K562 (cell line): ENCODE measurements at regions not wholly inside any gene's neighbourhood (a gene's known extent, or its start where the extent isn't known, plus 50 kb on each side); places are given as distances from the start of the nearest gene placed in this dataset.

Source experiments
- E2F3 ChIP-seq: fragments of 250-450 bp; sonication (Bioruptor Pico); IDR thresholded peaks from 2 replicates; pipeline ENCODE4 v1.4.0; 2020; ENCODE audit warnings: mild to moderate bottlenecking
- EZH2 ChIP-seq: IDR thresholded peaks from 2 replicates; pipeline ENCODE4 v1.6.1; 2012; ENCODE audit warnings: low read depth, mild to moderate bottlenecking, inconsistent platforms, low read length, borderline replicate concordance
- GATAD2B ChIP-seq: fragments of 450-650 bp; IDR thresholded peaks from 2 replicates; pipeline ENCODE4 v1.6.1; 2017; ENCODE audit warnings: mild to moderate bottlenecking, borderline replicate concordance
- L3MBTL2 ChIP-seq: fragments of 450-650 bp; IDR thresholded peaks from 2 replicates; pipeline ENCODE4 v1.6.1; 2016; ENCODE audit warnings: mild to moderate bottlenecking, moderate library complexity
- NR2C2 ChIP-seq, 2 experiments: fragments of 200-800 bp in 1 of 2; sonication (Bioruptor generic) in 1 of 2; sonication (generic) in 1 of 2; formaldehyde crosslinking in 1 of 2; IDR thresholded peaks; 2 replicates each; pipeline versions ENCODE4 v1.6.1 to v1.8.0; 2016 to 2022; ENCODE audit warnings: mild to moderate bottlenecking in 1 of 2, missing compliant biosample characterization in 1 of 2, missing genetic modification characterization in 1 of 2, missing genetic modification reagents in 1 of 2
- RB1 ChIP-seq: fragments of 450-650 bp; IDR thresholded peaks from 2 replicates; pipeline ENCODE4 v1.6.1; 2017; ENCODE audit warnings: low read depth, mild to moderate bottlenecking
- SREBF2 ChIP-seq: sonication (generic); formaldehyde crosslinking; IDR thresholded peaks from 2 replicates; pipeline ENCODE4 v1.4.0; 2020; ENCODE audit warnings: mild to moderate bottlenecking, missing genetic modification reagents
- TFAM ChIP-seq: fragments of 250-450 bp; sonication (Bioruptor Pico); conservative IDR thresholded peaks from 2 replicates; pipeline ENCODE4 v1.5.0; 2021; ENCODE audit warnings: mild to moderate bottlenecking, moderate library complexity
- ZEB2 ChIP-seq: fragments of 450-650 bp; IDR thresholded peaks from 2 replicates; pipeline ENCODE4 v1.6.1; 2016
- ZFX ChIP-seq: sonication (generic); formaldehyde crosslinking; IDR thresholded peaks from 2 replicates; pipeline ENCODE4 v1.8.0; 2022; ENCODE audit warnings: mild to moderate bottlenecking, missing genetic modification reagents, moderate library complexity
- ZNF175 ChIP-seq: fragments of 200-800 bp; sonication (Bioruptor generic); IDR thresholded peaks from 2 replicates; pipeline ENCODE4 v1.6.1; 2016; ENCODE audit warnings: low read depth, mild to moderate bottlenecking, missing genetic modification characterization, missing compliant biosample characterization
- ZNF778 ChIP-seq: fragments of 450-650 bp; formaldehyde crosslinking; IDR thresholded peaks from 2 replicates; pipeline ENCODE4 v1.4.0; 2020; ENCODE audit warnings: mild to moderate bottlenecking, moderate library complexity
- TF ChIP-seq, protein P1 (sequence below): fragments of 450-650 bp; IDR thresholded peaks from 2 replicates; pipeline ENCODE4 v1.6.1; 2016; ENCODE audit warnings: mild to moderate bottlenecking, moderate library complexity
- TF ChIP-seq, protein P2 (sequence below): fragments of 450-650 bp; IDR thresholded peaks from 2 replicates; pipeline ENCODE4 v1.6.1; 2018; ENCODE audit warnings: mild to moderate bottlenecking, low read depth; ENCODE audit not compliant: partially characterized antibody
- TF ChIP-seq, protein P3 (sequence below), 2 experiments: fragments of 450-650 bp; conservative IDR thresholded peaks; 2 replicates each; pipeline ENCODE4 v1.6.1; 2017; ENCODE audit warnings: mild to moderate bottlenecking in 2 of 2, moderate library complexity in 2 of 2

GRCh38 chr5:135203019-135203418 is 169.0 kb upstream of the PITX1 start (continued):
- TF ChIP-seq, protein P1, sequence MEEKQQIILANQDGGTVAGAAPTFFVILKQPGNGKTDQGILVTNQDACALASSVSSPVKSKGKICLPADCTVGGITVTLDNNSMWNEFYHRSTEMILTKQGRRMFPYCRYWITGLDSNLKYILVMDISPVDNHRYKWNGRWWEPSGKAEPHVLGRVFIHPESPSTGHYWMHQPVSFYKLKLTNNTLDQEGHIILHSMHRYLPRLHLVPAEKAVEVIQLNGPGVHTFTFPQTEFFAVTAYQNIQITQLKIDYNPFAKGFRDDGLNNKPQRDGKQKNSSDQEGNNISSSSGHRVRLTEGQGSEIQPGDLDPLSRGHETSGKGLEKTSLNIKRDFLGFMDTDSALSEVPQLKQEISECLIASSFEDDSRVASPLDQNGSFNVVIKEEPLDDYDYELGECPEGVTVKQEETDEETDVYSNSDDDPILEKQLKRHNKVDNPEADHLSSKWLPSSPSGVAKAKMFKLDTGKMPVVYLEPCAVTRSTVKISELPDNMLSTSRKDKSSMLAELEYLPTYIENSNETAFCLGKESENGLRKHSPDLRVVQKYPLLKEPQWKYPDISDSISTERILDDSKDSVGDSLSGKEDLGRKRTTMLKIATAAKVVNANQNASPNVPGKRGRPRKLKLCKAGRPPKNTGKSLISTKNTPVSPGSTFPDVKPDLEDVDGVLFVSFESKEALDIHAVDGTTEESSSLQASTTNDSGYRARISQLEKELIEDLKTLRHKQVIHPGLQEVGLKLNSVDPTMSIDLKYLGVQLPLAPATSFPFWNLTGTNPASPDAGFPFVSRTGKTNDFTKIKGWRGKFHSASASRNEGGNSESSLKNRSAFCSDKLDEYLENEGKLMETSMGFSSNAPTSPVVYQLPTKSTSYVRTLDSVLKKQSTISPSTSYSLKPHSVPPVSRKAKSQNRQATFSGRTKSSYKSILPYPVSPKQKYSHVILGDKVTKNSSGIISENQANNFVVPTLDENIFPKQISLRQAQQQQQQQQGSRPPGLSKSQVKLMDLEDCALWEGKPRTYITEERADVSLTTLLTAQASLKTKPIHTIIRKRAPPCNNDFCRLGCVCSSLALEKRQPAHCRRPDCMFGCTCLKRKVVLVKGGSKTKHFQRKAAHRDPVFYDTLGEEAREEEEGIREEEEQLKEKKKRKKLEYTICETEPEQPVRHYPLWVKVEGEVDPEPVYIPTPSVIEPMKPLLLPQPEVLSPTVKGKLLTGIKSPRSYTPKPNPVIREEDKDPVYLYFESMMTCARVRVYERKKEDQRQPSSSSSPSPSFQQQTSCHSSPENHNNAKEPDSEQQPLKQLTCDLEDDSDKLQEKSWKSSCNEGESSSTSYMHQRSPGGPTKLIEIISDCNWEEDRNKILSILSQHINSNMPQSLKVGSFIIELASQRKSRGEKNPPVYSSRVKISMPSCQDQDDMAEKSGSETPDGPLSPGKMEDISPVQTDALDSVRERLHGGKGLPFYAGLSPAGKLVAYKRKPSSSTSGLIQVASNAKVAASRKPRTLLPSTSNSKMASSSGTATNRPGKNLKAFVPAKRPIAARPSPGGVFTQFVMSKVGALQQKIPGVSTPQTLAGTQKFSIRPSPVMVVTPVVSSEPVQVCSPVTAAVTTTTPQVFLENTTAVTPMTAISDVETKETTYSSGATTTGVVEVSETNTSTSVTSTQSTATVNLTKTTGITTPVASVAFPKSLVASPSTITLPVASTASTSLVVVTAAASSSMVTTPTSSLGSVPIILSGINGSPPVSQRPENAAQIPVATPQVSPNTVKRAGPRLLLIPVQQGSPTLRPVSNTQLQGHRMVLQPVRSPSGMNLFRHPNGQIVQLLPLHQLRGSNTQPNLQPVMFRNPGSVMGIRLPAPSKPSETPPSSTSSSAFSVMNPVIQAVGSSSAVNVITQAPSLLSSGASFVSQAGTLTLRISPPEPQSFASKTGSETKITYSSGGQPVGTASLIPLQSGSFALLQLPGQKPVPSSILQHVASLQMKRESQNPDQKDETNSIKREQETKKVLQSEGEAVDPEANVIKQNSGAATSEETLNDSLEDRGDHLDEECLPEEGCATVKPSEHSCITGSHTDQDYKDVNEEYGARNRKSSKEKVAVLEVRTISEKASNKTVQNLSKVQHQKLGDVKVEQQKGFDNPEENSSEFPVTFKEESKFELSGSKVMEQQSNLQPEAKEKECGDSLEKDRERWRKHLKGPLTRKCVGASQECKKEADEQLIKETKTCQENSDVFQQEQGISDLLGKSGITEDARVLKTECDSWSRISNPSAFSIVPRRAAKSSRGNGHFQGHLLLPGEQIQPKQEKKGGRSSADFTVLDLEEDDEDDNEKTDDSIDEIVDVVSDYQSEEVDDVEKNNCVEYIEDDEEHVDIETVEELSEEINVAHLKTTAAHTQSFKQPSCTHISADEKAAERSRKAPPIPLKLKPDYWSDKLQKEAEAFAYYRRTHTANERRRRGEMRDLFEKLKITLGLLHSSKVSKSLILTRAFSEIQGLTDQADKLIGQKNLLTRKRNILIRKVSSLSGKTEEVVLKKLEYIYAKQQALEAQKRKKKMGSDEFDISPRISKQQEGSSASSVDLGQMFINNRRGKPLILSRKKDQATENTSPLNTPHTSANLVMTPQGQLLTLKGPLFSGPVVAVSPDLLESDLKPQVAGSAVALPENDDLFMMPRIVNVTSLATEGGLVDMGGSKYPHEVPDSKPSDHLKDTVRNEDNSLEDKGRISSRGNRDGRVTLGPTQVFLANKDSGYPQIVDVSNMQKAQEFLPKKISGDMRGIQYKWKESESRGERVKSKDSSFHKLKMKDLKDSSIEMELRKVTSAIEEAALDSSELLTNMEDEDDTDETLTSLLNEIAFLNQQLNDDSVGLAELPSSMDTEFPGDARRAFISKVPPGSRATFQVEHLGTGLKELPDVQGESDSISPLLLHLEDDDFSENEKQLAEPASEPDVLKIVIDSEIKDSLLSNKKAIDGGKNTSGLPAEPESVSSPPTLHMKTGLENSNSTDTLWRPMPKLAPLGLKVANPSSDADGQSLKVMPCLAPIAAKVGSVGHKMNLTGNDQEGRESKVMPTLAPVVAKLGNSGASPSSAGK = no peak
- TF ChIP-seq NR2C2 (CRISPR knock-in tag; IDR thresholded peaks at IDR 0.05) = no peak
- TF ChIP-seq NR2C2 (tag; IDR thresholded peaks at IDR 0.05) = no peak
- no peak for TF ChIP-seq E2F3 (CRISPR knock-in tag)
- no peak for TF ChIP-seq RB1
- TF ChIP-seq, protein P2, sequence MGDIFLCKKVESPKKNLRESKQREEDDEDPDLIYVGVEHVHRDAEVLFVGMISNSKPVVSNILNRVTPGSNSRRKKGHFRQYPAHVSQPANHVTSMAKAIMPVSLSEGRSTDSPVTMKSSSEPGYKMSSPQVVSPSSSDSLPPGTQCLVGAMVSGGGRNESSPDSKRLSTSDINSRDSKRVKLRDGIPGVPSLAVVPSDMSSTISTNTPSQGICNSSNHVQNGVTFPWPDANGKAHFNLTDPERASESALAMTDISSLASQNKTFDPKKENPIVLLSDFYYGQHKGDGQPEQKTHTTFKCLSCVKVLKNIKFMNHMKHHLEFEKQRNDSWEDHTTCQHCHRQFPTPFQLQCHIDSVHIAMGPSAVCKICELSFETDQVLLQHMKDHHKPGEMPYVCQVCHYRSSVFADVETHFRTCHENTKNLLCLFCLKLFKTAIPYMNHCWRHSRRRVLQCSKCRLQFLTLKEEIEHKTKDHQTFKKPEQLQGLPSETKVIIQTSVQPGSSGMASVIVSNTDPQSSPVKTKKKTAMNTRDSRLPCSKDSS = peak; percentile 87
- TF ChIP-seq ZFX (CRISPR knock-in tag) = no peak
- no peak for TF ChIP-seq SREBF2 (CRISPR knock-in tag)
- TF ChIP-seq EZH2 = no peak
- TF ChIP-seq ZNF778 (CRISPR knock-in tag) = no peak
- TF ChIP-seq TFAM (CRISPR knock-in tag) = no peak
- no peak for TF ChIP-seq L3MBTL2
- TF ChIP-seq ZNF175 = no peak
- no peak for TF ChIP-seq GATAD2B
- peak; percentile 61; the same call in 1 of the 2 replicates for TF ChIP-seq ZEB2
- TF ChIP-seq, protein P3, sequence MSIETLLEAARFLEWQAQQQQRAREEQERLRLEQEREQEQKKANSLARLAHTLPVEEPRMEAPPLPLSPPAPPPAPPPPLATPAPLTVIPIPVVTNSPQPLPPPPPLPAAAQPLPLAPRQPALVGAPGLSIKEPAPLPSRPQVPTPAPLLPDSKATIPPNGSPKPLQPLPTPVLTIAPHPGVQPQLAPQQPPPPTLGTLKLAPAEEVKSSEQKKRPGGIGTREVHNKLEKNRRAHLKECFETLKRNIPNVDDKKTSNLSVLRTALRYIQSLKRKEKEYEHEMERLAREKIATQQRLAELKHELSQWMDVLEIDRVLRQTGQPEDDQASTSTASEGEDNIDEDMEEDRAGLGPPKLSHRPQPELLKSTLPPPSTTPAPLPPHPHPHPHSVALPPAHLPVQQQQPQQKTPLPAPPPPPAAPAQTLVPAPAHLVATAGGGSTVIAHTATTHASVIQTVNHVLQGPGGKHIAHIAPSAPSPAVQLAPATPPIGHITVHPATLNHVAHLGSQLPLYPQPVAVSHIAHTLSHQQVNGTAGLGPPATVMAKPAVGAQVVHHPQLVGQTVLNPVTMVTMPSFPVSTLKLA (conservative IDR thresholded peaks at IDR 0.05) = 0 out of 4 replicates have a peak, but pooled peaks of 1 of the 2 experiments have one; percentile 23
